ENCODE measurements at regions not wholly inside any gene's neighbourhood (a gene's known extent, or its start where the extent isn't known, plus 50 kb on each side); places are given as distances from the start of the nearest gene placed in this dataset.

DNA sequence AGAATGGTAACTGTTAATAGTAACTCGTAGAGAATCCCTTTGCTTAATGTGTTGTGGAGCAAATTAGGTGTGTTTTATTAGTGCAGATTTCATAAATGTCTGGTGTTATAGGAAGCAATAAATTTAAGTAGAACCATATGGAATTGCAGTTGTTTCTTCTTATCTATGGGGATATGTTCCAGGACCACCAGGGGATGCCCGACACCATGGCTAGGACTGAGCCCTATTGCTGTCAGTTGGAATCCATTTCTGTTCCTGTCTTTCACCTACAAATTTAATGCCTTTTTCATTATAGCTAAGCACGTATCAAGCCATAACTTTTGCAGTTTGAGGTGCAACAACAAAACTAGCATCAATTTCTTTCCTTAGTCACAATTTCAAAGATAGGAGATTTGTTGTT lies 72.5 kb downstream of the DDIT4L start:
- TF ChIP-seq CTCF (IDR thresholded peaks at IDR 0.05; ENCODE audit: poor library complexity) (peak; percentile 18), EZH2 (IDR thresholded peaks at IDR 0.05; ENCODE audit: borderline replicate concordance) (no peak), EZH2phosphoT487 (IDR thresholded peaks at IDR 0.05; ENCODE audit: low read depth, severe bottlenecking, unreplicated experiment) (no peak)
